ENCODE measurements at regions not wholly inside any gene's neighbourhood (a gene's known extent, or its start where the extent isn't known, plus 50 kb on each side); places are given as distances from the start of the nearest gene placed in this dataset.

- DNase-seq (ENCODE audit: low read depth): no peak
- no peak overlapping the region for H3K4me3 ChIP-seq (ENCODE audit: low read depth, low read length)
- TF ChIP-seq CTCF (IDR thresholded peaks at IDR 0.05; ENCODE audit: low read depth, low read length): no peak
These were observed 199.4 kb upstream of the RPL38 start for GRCh38 chr17:74004056-74004455.

GRCh38 chr17:74005790-74006189 is 197.7 kb upstream of the RPL38 start:
- TF ChIP-seq CTCF (IDR thresholded peaks at IDR 0.05; ENCODE audit: low read depth, low read length): no peak
- DNase-seq (ENCODE audit: low read depth): no peak
- H3K4me3 ChIP-seq (ENCODE audit: low read depth, low read length): no peak overlapping the region

- TF ChIP-seq CTCF (IDR thresholded peaks at IDR 0.05; ENCODE audit: low read depth, low read length) (no peak), MYC (IDR thresholded peaks at IDR 0.05; ENCODE audit: low read depth, low read length) (no peak), POLR2A (IDR thresholded peaks at IDR 0.05; ENCODE audit: extremely low read depth, insufficient read length) (no peak), MAX (IDR thresholded peaks at IDR 0.05; ENCODE audit: low read depth, low read length) (no peak)
- no peak for DNase-seq (ENCODE audit: low read depth)
- no peak overlapping the region for H3K4me3 ChIP-seq (ENCODE audit: low read depth, low read length)
These were observed 197.1 kb upstream of the RPL38 start for GRCh38 chr17:74006371-74006770.

GRCh38 chr17:74008196-74008595 is 195.3 kb upstream of the RPL38 start:
- peak; percentile 52 for DNase-seq (ENCODE audit: low read depth)
- TF ChIP-seq MYC (IDR thresholded peaks at IDR 0.05; ENCODE audit: low read depth, low read length) (peak; percentile 50; the same call in 1 of the 2 replicates), MAX (IDR thresholded peaks at IDR 0.05; ENCODE audit: low read depth, low read length) (0 out of 2 replicates have a peak, but pooled peaks have one; percentile 31), POLR2A (IDR thresholded peaks at IDR 0.05; ENCODE audit: extremely low read depth, insufficient read length) (no peak), CTCF (IDR thresholded peaks at IDR 0.05; ENCODE audit: low read depth, low read length) (peak; percentile 55)
- no peak overlapping the region for H3K4me3 ChIP-seq (ENCODE audit: low read depth, low read length)

- no peak for TF ChIP-seq MYC (IDR thresholded peaks at IDR 0.05; ENCODE audit: low read depth, low read length)
- no peak for TF ChIP-seq POLR2A (IDR thresholded peaks at IDR 0.05; ENCODE audit: extremely low read depth, insufficient read length)
- TF ChIP-seq CTCF (IDR thresholded peaks at IDR 0.05; ENCODE audit: low read depth, low read length): no peak
- TF ChIP-seq MAX (IDR thresholded peaks at IDR 0.05; ENCODE audit: low read depth, low read length): no peak
- H3K4me3 ChIP-seq (ENCODE audit: low read depth, low read length): no peak overlapping the region
- no peak for DNase-seq (ENCODE audit: low read depth)
These were observed 194.3 kb upstream of the RPL38 start for GRCh38 chr17:74009056-74009625.

- no peak overlapping the region for H3K4me3 ChIP-seq (ENCODE audit: low read depth, low read length)
- no peak for TF ChIP-seq MAX (IDR thresholded peaks at IDR 0.05; ENCODE audit: low read depth, low read length)
- no peak for TF ChIP-seq CTCF (IDR thresholded peaks at IDR 0.05; ENCODE audit: low read depth, low read length)
- no peak for TF ChIP-seq MYC (IDR thresholded peaks at IDR 0.05; ENCODE audit: low read depth, low read length)
- TF ChIP-seq POLR2A (IDR thresholded peaks at IDR 0.05; ENCODE audit: extremely low read depth, insufficient read length): no peak
- DNase-seq (ENCODE audit: low read depth): no peak
These were observed 192.6 kb upstream of the RPL38 start for GRCh38 chr17:74010903-74011302.
